ENCODE measurements at regions not wholly inside any gene's neighbourhood (a gene's known extent, or its start where the extent isn't known, plus 50 kb on each side); places are given as distances from the start of the nearest gene placed in this dataset.

DNA sequence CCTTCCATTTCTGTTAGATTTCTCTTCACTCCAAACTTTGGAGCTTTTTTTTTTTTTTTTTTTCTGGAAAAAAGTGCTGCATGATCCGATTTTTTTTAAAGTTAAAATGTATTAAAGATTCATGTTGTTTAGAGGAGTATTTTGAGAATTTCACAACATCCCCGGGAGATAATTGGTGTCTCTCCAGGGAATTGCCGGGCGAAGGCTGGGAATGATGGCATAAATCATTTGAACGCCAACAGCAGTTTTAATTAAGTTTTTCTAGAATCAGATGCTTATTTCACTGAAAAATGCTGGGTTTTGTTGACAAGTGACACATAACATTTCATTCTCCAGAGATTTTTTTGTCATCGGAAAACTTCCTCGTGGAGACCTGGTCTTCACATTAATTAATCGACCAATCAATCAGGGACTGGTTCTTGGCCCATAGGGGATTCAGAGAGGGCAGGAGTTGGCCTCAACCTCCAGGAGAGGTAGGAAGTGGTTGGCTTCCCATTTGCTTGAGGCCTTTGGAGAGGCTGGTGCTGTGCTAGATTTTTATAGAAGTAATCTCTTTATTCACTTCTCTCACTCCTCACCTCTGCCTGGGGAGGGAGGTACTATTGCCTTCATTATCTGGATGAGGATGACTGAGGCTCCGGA is 439.4 kb downstream of the TYW1 start:
- Histone ChIP-seq H3K36me3 (ENCODE audit: low read depth, low read length) (no peaks in the 10 kb centered on the region), H3F3A (ENCODE audit: low read length, unreplicated experiment) (no peaks in the 10 kb centered on the region), H3K27ac (ENCODE audit: low read length) (no peak overlapping the region), H3K4me2 (ENCODE audit: low read length) (no peak overlapping the region), H3K79me2 (ENCODE audit: low read length) (no peaks in the 10 kb centered on the region), H3K9me3 (ENCODE audit: low read length) (no peaks in the 10 kb centered on the region), H4K20me1 (ENCODE audit: low read length) (no peaks in the 10 kb centered on the region), H2AFZ (ENCODE audit: low read length) (no peak overlapping the region), H3K4me1 (ENCODE audit: insufficient read depth, low read length) (no peaks in the 10 kb centered on the region), H3K27me3 (ENCODE audit: low read length) (no peaks in the 10 kb centered on the region; the same call in 1 of the 2 replicates), H3K4me3 (ENCODE audit: low read length) (no peak overlapping the region), H3K9ac (ENCODE audit: low read length) (no peak overlapping the region), H3K9me2 (replicated peaks; ENCODE audit: low read length) (no peaks in the 10 kb centered on the region)
- intact Hi-C loops (cut with micrococcal nuclease): no loop called here
- DNase-seq (no peak), ATAC-seq (no peak)
- ChIA-PET CTCF (no interaction called here), POLR2A (ENCODE audit: unreplicated experiment) (no interaction called here)
- no TSS peak for BruUV-seq (replicated peaks)
- TF ChIP-seq EZH2 (IDR thresholded peaks at IDR 0.05; ENCODE audit: low read length, unreplicated experiment): no peak
- no peak for TF ChIP-seq EZH2phosphoT487 (IDR thresholded peaks at IDR 0.05; ENCODE audit: borderline replicate concordance, low read length)
- TF ChIP-seq, protein P1, sequence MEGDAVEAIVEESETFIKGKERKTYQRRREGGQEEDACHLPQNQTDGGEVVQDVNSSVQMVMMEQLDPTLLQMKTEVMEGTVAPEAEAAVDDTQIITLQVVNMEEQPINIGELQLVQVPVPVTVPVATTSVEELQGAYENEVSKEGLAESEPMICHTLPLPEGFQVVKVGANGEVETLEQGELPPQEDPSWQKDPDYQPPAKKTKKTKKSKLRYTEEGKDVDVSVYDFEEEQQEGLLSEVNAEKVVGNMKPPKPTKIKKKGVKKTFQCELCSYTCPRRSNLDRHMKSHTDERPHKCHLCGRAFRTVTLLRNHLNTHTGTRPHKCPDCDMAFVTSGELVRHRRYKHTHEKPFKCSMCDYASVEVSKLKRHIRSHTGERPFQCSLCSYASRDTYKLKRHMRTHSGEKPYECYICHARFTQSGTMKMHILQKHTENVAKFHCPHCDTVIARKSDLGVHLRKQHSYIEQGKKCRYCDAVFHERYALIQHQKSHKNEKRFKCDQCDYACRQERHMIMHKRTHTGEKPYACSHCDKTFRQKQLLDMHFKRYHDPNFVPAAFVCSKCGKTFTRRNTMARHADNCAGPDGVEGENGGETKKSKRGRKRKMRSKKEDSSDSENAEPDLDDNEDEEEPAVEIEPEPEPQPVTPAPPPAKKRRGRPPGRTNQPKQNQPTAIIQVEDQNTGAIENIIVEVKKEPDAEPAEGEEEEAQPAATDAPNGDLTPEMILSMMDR (conservative IDR thresholded peaks at IDR 0.05; ENCODE audit: low read depth, low read length): no peak

DNA sequence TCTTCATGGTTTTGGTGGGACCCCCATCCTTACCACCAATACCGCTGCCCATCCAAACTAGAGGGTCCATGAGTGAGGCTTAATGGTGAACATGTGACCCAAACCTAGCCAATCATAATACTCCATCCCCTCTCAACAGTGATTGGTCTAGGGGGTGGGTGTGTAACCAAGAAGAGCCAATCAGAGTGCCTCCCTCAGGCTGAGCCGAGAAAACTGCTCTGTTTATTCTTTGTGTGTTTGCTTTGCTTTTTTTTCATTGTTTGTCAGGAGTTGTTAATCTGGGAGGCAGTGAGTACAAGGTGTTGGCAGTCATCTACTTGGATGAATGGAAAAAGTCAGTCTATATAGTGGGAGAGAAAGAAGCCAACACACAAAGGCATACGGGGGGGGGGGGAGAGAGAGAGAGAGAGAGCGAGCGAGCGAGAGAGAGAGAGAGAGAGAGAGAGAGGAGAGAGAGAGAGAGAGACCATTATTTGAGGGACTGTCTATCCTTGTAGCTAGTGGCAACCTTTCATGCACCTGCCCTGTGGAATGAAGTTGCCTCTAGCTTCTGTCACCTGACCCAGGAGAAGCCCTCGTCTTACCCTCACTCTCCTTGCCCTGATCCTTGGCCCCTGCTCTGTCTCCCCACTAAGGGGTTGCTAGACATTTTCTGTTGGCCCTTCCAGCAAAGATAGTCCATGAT is 441.7 kb downstream of the TYW1 start:
- no peak overlapping the region for H2AFZ ChIP-seq (ENCODE audit: low read length)
- no peak overlapping the region for H3K27ac ChIP-seq (ENCODE audit: low read length)
- H3K4me2 ChIP-seq (ENCODE audit: low read length): no peak overlapping the region
- no peaks in the 10 kb centered on the region; the same call in 1 of the 2 replicates for H3K27me3 ChIP-seq (ENCODE audit: low read length)
- no TSS peak for BruUV-seq (replicated peaks)
- DNase-seq (no peak), ATAC-seq (no peak)
- H3K36me3 ChIP-seq (ENCODE audit: low read depth, low read length): no peaks in the 10 kb centered on the region
- H3K4me1 ChIP-seq (ENCODE audit: insufficient read depth, low read length): no peaks in the 10 kb centered on the region
- no peaks in the 10 kb centered on the region for H3K9me3 ChIP-seq (ENCODE audit: low read length)
- intact Hi-C loops (cut with micrococcal nuclease): no loop called here
- no peaks in the 10 kb centered on the region for H3K79me2 ChIP-seq (ENCODE audit: low read length)
- H3K4me3 ChIP-seq (ENCODE audit: low read length): no peak overlapping the region
- H3K9me2 ChIP-seq (replicated peaks; ENCODE audit: low read length): no peaks in the 10 kb centered on the region
- H4K20me1 ChIP-seq (ENCODE audit: low read length): no peaks in the 10 kb centered on the region
- TF ChIP-seq EZH2 (IDR thresholded peaks at IDR 0.05; ENCODE audit: low read length, unreplicated experiment): no peak
- TF ChIP-seq EZH2phosphoT487 (IDR thresholded peaks at IDR 0.05; ENCODE audit: borderline replicate concordance, low read length): no peak
- TF ChIP-seq, protein P1 (conservative IDR thresholded peaks at IDR 0.05; ENCODE audit: low read depth, low read length): no peak
- CTCF ChIA-PET: no interaction called here
- H3F3A ChIP-seq (ENCODE audit: low read length, unreplicated experiment): no peaks in the 10 kb centered on the region
- POLR2A ChIA-PET (ENCODE audit: unreplicated experiment): no interaction called here
- H3K9ac ChIP-seq (ENCODE audit: low read length): no peak overlapping the region

DNA sequence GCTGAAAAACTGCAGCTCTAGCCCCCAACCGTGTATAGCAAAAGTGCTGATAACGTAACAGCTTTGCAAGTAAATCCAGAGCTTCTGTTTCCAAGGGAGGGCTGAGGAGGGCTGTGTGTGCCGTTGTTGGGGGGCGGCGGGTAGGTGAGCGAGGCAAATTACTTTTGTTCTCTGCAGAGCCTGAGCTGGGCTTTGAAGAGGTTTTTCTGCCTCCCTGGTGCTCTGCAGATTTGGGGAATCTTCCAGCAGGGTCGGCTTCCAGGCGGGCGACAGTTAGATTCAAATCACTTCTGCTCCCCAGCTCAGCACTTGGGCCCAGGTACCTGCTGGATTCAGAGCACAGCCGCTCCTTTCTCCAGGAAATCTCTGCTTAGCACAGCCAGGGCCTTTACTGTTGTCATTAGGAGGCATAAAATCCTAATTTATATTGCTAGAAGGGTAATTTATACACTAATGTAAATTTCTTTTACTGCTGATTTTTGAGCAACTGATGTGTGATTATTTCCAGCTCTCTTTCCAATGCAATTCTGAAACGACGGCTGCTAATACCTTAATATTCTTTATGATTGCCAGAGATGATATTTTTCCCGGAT is 442.4 kb downstream of the TYW1 start:
- no peaks in the 10 kb centered on the region for H3K9me3 ChIP-seq (ENCODE audit: low read length)
- no peak overlapping the region for H3K4me3 ChIP-seq (ENCODE audit: low read length)
- no TSS peak for BruUV-seq (replicated peaks)
- no peak overlapping the region for H2AFZ ChIP-seq (ENCODE audit: low read length)
- CTCF ChIA-PET: no interaction called here
- no peaks in the 10 kb centered on the region for H3K4me1 ChIP-seq (ENCODE audit: insufficient read depth, low read length)
- no peak for ATAC-seq
- H3K27ac ChIP-seq (ENCODE audit: low read length): no peak overlapping the region
- intact Hi-C loops (cut with micrococcal nuclease): no loop called here
- no peaks in the 10 kb centered on the region; the same call in 1 of the 2 replicates for H3K27me3 ChIP-seq (ENCODE audit: low read length)
- POLR2A ChIA-PET (ENCODE audit: unreplicated experiment): no interaction called here
- DNase-seq: no peak
- TF ChIP-seq, protein P1 (conservative IDR thresholded peaks at IDR 0.05; ENCODE audit: low read depth, low read length): no peak
- TF ChIP-seq EZH2 (IDR thresholded peaks at IDR 0.05; ENCODE audit: low read length, unreplicated experiment): no peak
- TF ChIP-seq EZH2phosphoT487 (IDR thresholded peaks at IDR 0.05; ENCODE audit: borderline replicate concordance, low read length): no peak
- no peaks in the 10 kb centered on the region for H3F3A ChIP-seq (ENCODE audit: low read length, unreplicated experiment)
- no peaks in the 10 kb centered on the region for H3K9me2 ChIP-seq (replicated peaks; ENCODE audit: low read length)
- no peak overlapping the region for H3K9ac ChIP-seq (ENCODE audit: low read length)
- no peak overlapping the region for H3K4me2 ChIP-seq (ENCODE audit: low read length)
- no peaks in the 10 kb centered on the region for H3K79me2 ChIP-seq (ENCODE audit: low read length)
- no peaks in the 10 kb centered on the region for H4K20me1 ChIP-seq (ENCODE audit: low read length)
- no peaks in the 10 kb centered on the region for H3K36me3 ChIP-seq (ENCODE audit: low read depth, low read length)
